ENCODE measurements at regions not wholly inside any gene's neighbourhood (a gene's known extent, or its start where the extent isn't known, plus 50 kb on each side); places are given as distances from the start of the nearest gene placed in this dataset.
"Not testable (repeated sequence)": the region's sequence is repeated elsewhere in the genome, so short reads cannot be mapped to it uniquely, and the experiment has no call there.

GRCh38 chr20:48374031-48374907 is 453.5 kb downstream of the PREX1 start:
- not testable (repeated sequence) for H3K4me1 ChIP-seq (ENCODE audit: control insufficient read depth in 3 of 3, insufficient read depth in 3 of 3, low read length in 3 of 3); H3K9me3 ChIP-seq (ENCODE audit: control insufficient read depth in 3 of 3, low read length in 3 of 3); H3K9ac ChIP-seq (ENCODE audit: low read depth in 1 of 3, low read length in 3 of 3); H3K4me3 ChIP-seq (ENCODE audit: low read length in 3 of 3); H3K36me3 ChIP-seq (ENCODE audit: control insufficient read depth in 3 of 3, insufficient read depth in 3 of 3, low read length in 3 of 3)
- Histone ChIP-seq H3K27me3 (ENCODE audit: control insufficient read depth in 3 of 3, insufficient read depth in 3 of 3, low read length in 3 of 3) (peaks cover 0 to 35% (median 19%) of the 10 kb centered on the region in 3 donors), H3K27ac (ENCODE audit: low read depth, low read length) (peak overlapping the region; percentile 25)

- Histone ChIP-seq H3K4me3 (ENCODE audit: low read length in 3 of 3) (no peak overlapping the region), H3K9ac (ENCODE audit: low read depth in 1 of 3, low read length in 3 of 3) (no peak overlapping the region), H3K27ac (ENCODE audit: low read depth, low read length) (no peak overlapping the region), H3K4me1 (ENCODE audit: control insufficient read depth in 3 of 3, insufficient read depth in 3 of 3, low read length in 3 of 3) (peaks cover 0 to 4% (median 3%) of the 10 kb centered on the region in 3 donors), H3K9me3 (ENCODE audit: control insufficient read depth in 3 of 3, low read length in 3 of 3) (no peaks in the 10 kb centered on the region), H3K27me3 (ENCODE audit: control insufficient read depth in 3 of 3, insufficient read depth in 3 of 3, low read length in 3 of 3) (peaks cover 0 to 35% (median 19%) of the 10 kb centered on the region in 3 donors), H3K36me3 (ENCODE audit: control insufficient read depth in 3 of 3, insufficient read depth in 3 of 3, low read length in 3 of 3) (no peaks in the 10 kb centered on the region)
Measured at GRCh38 chr20:48373555-48373934, 454.3 kb downstream of the PREX1 start.

GRCh38 chr20:48372851-48373554 is 454.8 kb downstream of the PREX1 start:
- not testable (repeated sequence) for H3K4me3 ChIP-seq (ENCODE audit: low read length in 3 of 3); H3K4me1 ChIP-seq (ENCODE audit: control insufficient read depth in 3 of 3, insufficient read depth in 3 of 3, low read length in 3 of 3); H3K9me3 ChIP-seq (ENCODE audit: control insufficient read depth in 3 of 3, low read length in 3 of 3); H3K9ac ChIP-seq (ENCODE audit: low read depth in 1 of 3, low read length in 3 of 3); H3K27ac ChIP-seq (ENCODE audit: low read depth, low read length); H3K36me3 ChIP-seq (ENCODE audit: control insufficient read depth in 3 of 3, insufficient read depth in 3 of 3, low read length in 3 of 3)
- peaks cover 0 to 35% (median 19%) of the 10 kb centered on the region in 3 donors for H3K27me3 ChIP-seq (ENCODE audit: control insufficient read depth in 3 of 3, insufficient read depth in 3 of 3, low read length in 3 of 3)

GRCh38 chr20:48371211-48371610 is 456.6 kb downstream of the PREX1 start:
- Histone ChIP-seq H3K9ac (ENCODE audit: low read depth in 1 of 3, low read length in 3 of 3) (no peak overlapping the region), H3K27me3 (ENCODE audit: control insufficient read depth in 3 of 3, insufficient read depth in 3 of 3, low read length in 3 of 3) (peaks cover 6 to 31% (median 15%) of the 10 kb centered on the region in 3 donors), H3K4me1 (ENCODE audit: control insufficient read depth in 3 of 3, insufficient read depth in 3 of 3, low read length in 3 of 3) (peaks cover 0 to 4% (median 3%) of the 10 kb centered on the region in 3 donors), H3K36me3 (ENCODE audit: control insufficient read depth in 3 of 3, insufficient read depth in 3 of 3, low read length in 3 of 3) (no peaks in the 10 kb centered on the region), H3K27ac (ENCODE audit: low read depth, low read length) (no peak overlapping the region), H3K4me3 (ENCODE audit: low read length in 3 of 3) (no peak overlapping the region), H3K9me3 (ENCODE audit: control insufficient read depth in 3 of 3, low read length in 3 of 3) (peaks cover 0 to under 1% (median 0%) of the 10 kb centered on the region in 3 donors)

GRCh38 chr20:48368580-48369021 is 459.2 kb downstream of the PREX1 start:
- not testable (repeated sequence) for H3K27ac ChIP-seq (ENCODE audit: low read depth, low read length); H3K9me3 ChIP-seq (ENCODE audit: control insufficient read depth in 3 of 3, low read length in 3 of 3); H3K36me3 ChIP-seq (ENCODE audit: control insufficient read depth in 3 of 3, insufficient read depth in 3 of 3, low read length in 3 of 3); H3K4me1 ChIP-seq (ENCODE audit: control insufficient read depth in 3 of 3, insufficient read depth in 3 of 3, low read length in 3 of 3)
- H3K27me3 ChIP-seq (ENCODE audit: control insufficient read depth in 3 of 3, insufficient read depth in 3 of 3, low read length in 3 of 3), result peaks cover under 1 to 20% (median 6%) of the 10 kb centered on the region in 3 donors
- peak overlapping the region in 1 of 3 donors; percentile 1 for H3K9ac ChIP-seq (ENCODE audit: low read depth in 1 of 3, low read length in 3 of 3)
- peak overlapping the region in 1 of 3 donors; percentile 29 for H3K4me3 ChIP-seq (ENCODE audit: low read length in 3 of 3)

GRCh38 chr20:48367541-48368358 is 460.0 kb downstream of the PREX1 start:
- not testable (repeated sequence) for H3K4me1 ChIP-seq (ENCODE audit: control insufficient read depth in 3 of 3, insufficient read depth in 3 of 3, low read length in 3 of 3); H3K4me3 ChIP-seq (ENCODE audit: low read length in 3 of 3); H3K27ac ChIP-seq (ENCODE audit: low read depth, low read length); H3K36me3 ChIP-seq (ENCODE audit: control insufficient read depth in 3 of 3, insufficient read depth in 3 of 3, low read length in 3 of 3); H3K9ac ChIP-seq (ENCODE audit: low read depth in 1 of 3, low read length in 3 of 3); H3K9me3 ChIP-seq (ENCODE audit: control insufficient read depth in 3 of 3, low read length in 3 of 3)
- H3K27me3 ChIP-seq (ENCODE audit: control insufficient read depth in 3 of 3, insufficient read depth in 3 of 3, low read length in 3 of 3), result peaks cover 0 to 14% (median 6%) of the 10 kb centered on the region in 3 donors

- Histone ChIP-seq H3K27ac (ENCODE audit: low read depth, low read length) (no peak overlapping the region), H3K36me3 (ENCODE audit: control insufficient read depth in 3 of 3, insufficient read depth in 3 of 3, low read length in 3 of 3) (no peaks in the 10 kb centered on the region), H3K9ac (ENCODE audit: low read depth in 1 of 3, low read length in 3 of 3) (no peak overlapping the region), H3K4me3 (ENCODE audit: low read length in 3 of 3) (no peak overlapping the region), H3K4me1 (ENCODE audit: control insufficient read depth in 3 of 3, insufficient read depth in 3 of 3, low read length in 3 of 3) (peaks cover 0 to 4% (median 3%) of the 10 kb centered on the region in 3 donors), H3K27me3 (ENCODE audit: control insufficient read depth in 3 of 3, insufficient read depth in 3 of 3, low read length in 3 of 3) (peaks cover 0 to 9% (median 6%) of the 10 kb centered on the region in 3 donors), H3K9me3 (ENCODE audit: control insufficient read depth in 3 of 3, low read length in 3 of 3) (peaks cover 0 to 3% (median 2%) of the 10 kb centered on the region in 3 donors)
Measured at GRCh38 chr20:48366230-48366629, 461.6 kb downstream of the PREX1 start.

GRCh38 chr20:48364688-48365421 is 462.9 kb downstream of the PREX1 start:
- Histone ChIP-seq H3K4me3 (ENCODE audit: low read length in 3 of 3) (no peak overlapping the region), H3K4me1 (ENCODE audit: control insufficient read depth in 3 of 3, insufficient read depth in 3 of 3, low read length in 3 of 3) (peaks cover 0 to 4% (median 3%) of the 10 kb centered on the region in 3 donors), H3K27ac (ENCODE audit: low read depth, low read length) (no peak overlapping the region), H3K27me3 (ENCODE audit: control insufficient read depth in 3 of 3, insufficient read depth in 3 of 3, low read length in 3 of 3) (peaks cover 0 to 6% (median 6%) of the 10 kb centered on the region in 3 donors), H3K9ac (ENCODE audit: low read depth in 1 of 3, low read length in 3 of 3) (no peak overlapping the region), H3K36me3 (ENCODE audit: control insufficient read depth in 3 of 3, insufficient read depth in 3 of 3, low read length in 3 of 3) (no peaks in the 10 kb centered on the region), H3K9me3 (ENCODE audit: control insufficient read depth in 3 of 3, low read length in 3 of 3) (peaks cover 0 to 3% (median 2%) of the 10 kb centered on the region in 3 donors)

GRCh38 chr20:48364055-48364454 is 463.7 kb downstream of the PREX1 start:
- peaks cover 0 to 3% (median 2%) of the 10 kb centered on the region in 3 donors for H3K9me3 ChIP-seq (ENCODE audit: control insufficient read depth in 3 of 3, low read length in 3 of 3)
- H3K4me1 ChIP-seq (ENCODE audit: control insufficient read depth in 3 of 3, insufficient read depth in 3 of 3, low read length in 3 of 3), result peaks cover 0 to 4% (median 3%) of the 10 kb centered on the region in 3 donors
- no peak overlapping the region for H3K4me3 ChIP-seq (ENCODE audit: low read length in 3 of 3)
- H3K36me3 ChIP-seq (ENCODE audit: control insufficient read depth in 3 of 3, insufficient read depth in 3 of 3, low read length in 3 of 3), result no peaks in the 10 kb centered on the region
- no peak overlapping the region for H3K27ac ChIP-seq (ENCODE audit: low read depth, low read length)
- peaks cover 4 to 11% (median 6%) of the 10 kb centered on the region in 3 donors for H3K27me3 ChIP-seq (ENCODE audit: control insufficient read depth in 3 of 3, insufficient read depth in 3 of 3, low read length in 3 of 3)
- no peak overlapping the region for H3K9ac ChIP-seq (ENCODE audit: low read depth in 1 of 3, low read length in 3 of 3)
